GF-D8 (cell line): ENCODE measurements at regions not wholly inside any gene's neighbourhood (a gene's known extent, or its start where the extent isn't known, plus 50 kb on each side); places are given as distances from the start of the nearest gene placed in this dataset.

ENCODE experiments used
- DNase-seq: peaks from one replicate; lab custom pipeline; 2025; lab: John Stamatoyannopoulos, UW

- DNase-seq: no peak
These were observed 344.6 kb upstream of the SGCD start for GRCh38 chr5:155982354-155982753.

GRCh38 chr5:155983954-155984353 lies 343.0 kb upstream of the SGCD start:
- no peak for DNase-seq

- DNase-seq: no peak
These were observed 339.6 kb upstream of the SGCD start for GRCh38 chr5:155987265-155987810.

GRCh38 chr5:155989879-155990278 lies 337.1 kb upstream of the SGCD start:
- DNase-seq: no peak

GRCh38 chr5:155996123-155996522 lies 330.8 kb upstream of the SGCD start:
- DNase-seq: no peak

- DNase-seq: no peak
These were observed 328.7 kb upstream of the SGCD start for GRCh38 chr5:155998257-155998656.

- no peak for DNase-seq
These were observed 326.8 kb upstream of the SGCD start for GRCh38 chr5:156000115-156000514.

- DNase-seq: no peak
These were observed 322.2 kb upstream of the SGCD start for GRCh38 chr5:156004754-156005153.

- no peak for DNase-seq
These were observed 320.8 kb upstream of the SGCD start for GRCh38 chr5:156006026-156006647.

- DNase-seq: no peak
These were observed 318.1 kb upstream of the SGCD start for GRCh38 chr5:156008844-156009243.

GRCh38 chr5:156009583-156009982 lies 317.4 kb upstream of the SGCD start:
- no peak for DNase-seq

- DNase-seq: no peak
These were observed 311.8 kb upstream of the SGCD start for GRCh38 chr5:156015137-156015536.

GRCh38 chr5:156019130-156019529 lies 307.8 kb upstream of the SGCD start:
- DNase-seq: no peak

- no peak for DNase-seq
These were observed 307.3 kb upstream of the SGCD start for GRCh38 chr5:156019571-156020180.

- no peak for DNase-seq
These were observed 306.3 kb upstream of the SGCD start for GRCh38 chr5:156020647-156021046.

GRCh38 chr5:156021866-156022265 lies 305.1 kb upstream of the SGCD start:
- no peak for DNase-seq

- DNase-seq: no peak
These were observed 301.3 kb upstream of the SGCD start for GRCh38 chr5:156025656-156026055.

- no peak for DNase-seq
These were observed 295.8 kb upstream of the SGCD start for GRCh38 chr5:156031181-156031580.

- DNase-seq: no peak
These were observed 290.3 kb upstream of the SGCD start for GRCh38 chr5:156036640-156037039.

GRCh38 chr5:156037151-156037909 lies 289.6 kb upstream of the SGCD start:
- no peak for DNase-seq

GRCh38 chr5:156042726-156043125 lies 284.2 kb upstream of the SGCD start:
- no peak for DNase-seq

- no peak for DNase-seq
These were observed 283.6 kb upstream of the SGCD start for GRCh38 chr5:156043351-156043750.

GRCh38 chr5:156051972-156052371 lies 275.0 kb upstream of the SGCD start:
- DNase-seq: no peak
